ENCODE measurements at regions not wholly inside any gene's neighbourhood (a gene's known extent, or its start where the extent isn't known, plus 50 kb on each side); places are given as distances from the start of the nearest gene placed in this dataset.

- Histone ChIP-seq H3K4me3 (no peak overlapping the region), H3K27ac (no peak overlapping the region)
Observed at GRCh38 chr1:233512538-233512937, 101.4 kb upstream of the KCNK1 start.

DNA sequence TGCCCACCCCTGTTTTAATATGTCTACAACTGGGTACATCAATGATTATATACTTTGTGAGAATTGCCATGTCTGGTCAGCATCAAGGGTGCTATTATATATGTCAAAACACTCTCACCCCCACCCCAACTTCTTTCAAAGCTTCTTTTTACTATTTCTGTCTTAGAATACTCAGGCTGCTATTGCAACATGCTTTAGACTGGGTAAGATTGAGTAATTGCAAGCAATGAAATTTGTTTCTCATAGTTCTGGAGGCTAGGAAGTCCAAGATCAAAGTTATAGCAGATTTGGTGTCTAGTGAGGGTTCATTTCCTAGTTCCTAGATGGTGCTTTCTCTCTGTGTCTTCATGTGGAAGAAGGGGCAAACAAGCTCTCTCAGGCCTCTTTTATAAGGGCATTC lies 100.5 kb upstream of the KCNK1 start:
- no peak overlapping the region for H3K4me3 ChIP-seq
- H3K27ac ChIP-seq, result no peak overlapping the region

GRCh38 chr1:233514946-233515391 lies 98.9 kb upstream of the KCNK1 start:
- H3K27ac ChIP-seq, result no peak overlapping the region
- H3K4me3 ChIP-seq, result no peak overlapping the region

DNA sequence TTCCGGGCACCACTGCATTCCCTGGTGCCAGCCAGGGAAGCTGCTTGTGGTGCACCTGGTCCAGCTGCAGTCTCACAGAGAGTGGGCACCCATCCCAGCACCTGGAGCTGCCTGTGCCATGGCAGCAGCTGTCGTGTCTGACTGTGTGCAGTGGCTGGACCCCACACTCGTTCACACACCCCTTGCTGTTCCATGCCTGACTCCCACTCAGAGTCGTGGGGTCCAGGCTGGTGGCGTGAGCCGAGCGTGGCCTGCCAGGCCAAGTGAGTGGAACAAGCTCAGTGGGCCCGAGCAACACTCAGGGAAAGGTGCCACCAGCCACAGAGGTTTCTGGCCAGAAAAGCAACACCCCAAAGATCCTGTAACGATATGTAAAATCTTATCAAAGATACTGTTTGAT lies 97.2 kb upstream of the KCNK1 start:
- H3K4me3 ChIP-seq, result no peak overlapping the region
- no peak overlapping the region for H3K27ac ChIP-seq

DNA sequence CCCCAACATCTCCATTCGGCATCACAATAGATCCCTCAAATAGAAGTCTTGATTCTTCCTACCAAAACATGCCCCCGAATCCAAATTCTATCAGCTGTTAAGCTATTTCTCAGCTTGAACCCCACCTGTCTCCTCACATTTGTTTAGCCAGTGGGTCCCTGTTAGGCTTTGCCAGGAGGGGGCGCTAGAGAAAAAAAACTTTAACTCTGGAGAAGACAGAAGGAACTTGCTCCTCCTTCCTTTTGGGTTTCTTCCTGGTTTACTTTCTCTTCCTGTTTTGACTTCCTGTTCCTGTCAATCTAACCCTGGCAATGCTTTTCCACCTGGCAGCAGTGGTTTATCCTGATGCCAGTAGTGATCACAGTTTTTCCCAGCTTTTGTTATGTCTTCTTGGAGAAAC lies 95.6 kb upstream of the KCNK1 start:
- H3K27ac ChIP-seq, result no peak overlapping the region
- no peak overlapping the region for H3K4me3 ChIP-seq

DNA sequence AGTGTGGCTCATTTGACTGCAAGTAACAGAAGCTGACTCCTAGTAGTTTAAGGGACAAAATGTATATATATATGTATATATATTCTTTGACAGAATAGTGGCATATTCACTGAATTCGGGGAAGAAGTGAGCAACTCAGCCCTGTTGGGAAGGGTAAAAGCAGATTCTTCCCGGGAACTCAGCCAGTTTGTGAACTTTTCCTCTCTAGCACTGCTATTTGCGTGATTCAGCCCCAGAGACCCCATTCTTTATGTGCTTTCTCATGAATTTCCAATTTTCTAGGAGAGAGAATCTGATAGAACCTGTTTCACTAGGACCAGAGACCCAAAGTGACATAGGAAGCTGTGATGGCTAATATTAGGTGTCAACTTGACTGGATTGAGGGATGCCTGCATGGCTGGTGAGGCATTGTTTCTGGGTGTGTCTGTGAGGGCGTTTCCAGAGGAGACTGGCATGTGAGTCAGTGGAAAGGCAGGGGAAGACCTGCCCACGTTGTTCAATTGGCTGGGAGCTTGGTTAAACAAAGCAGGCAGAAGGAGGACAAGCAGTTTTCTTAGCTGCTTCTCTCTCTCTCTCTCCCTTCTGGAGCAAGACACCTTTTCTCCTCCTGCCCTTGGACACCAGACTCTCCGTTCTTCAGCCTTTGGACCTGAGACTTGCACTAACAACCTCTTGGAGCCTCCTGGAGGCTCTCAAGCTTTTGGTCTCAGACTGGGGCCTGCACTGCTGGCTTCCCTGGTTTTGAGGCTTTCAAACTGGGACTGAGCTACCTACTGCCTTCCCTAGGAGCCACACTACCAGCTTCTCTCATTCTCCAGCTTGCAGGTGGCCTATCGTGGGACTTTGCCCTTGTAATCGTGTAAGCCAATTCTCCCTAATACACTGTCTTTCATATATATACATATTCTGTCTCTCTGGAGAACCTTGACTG lies 93.4 kb upstream of the KCNK1 start:
- H3K4me3 ChIP-seq, result no peak overlapping the region

DNA sequence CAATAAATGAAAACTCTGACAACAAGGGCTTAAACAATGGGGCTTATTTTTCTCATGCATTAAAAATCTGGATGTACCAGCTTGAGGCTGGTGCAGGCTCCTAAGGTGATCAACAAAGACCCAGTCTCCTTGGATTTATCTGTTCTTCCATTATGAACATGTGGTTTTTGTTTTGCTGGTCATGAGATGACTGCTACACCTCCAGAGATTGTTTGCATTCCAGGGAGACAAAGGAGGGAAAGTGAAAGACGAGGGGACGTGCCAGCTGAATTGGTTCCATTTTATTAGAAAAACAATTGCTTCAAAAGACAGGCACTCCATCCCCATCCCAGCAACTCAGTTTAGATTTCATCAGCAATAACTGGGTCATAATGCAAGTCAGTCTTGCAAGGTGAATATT lies 90.9 kb upstream of the KCNK1 start:
- Histone ChIP-seq H3K4me3 (no peak overlapping the region), H3K27ac (no peak overlapping the region)

More for the DNA sequence above, 93.4 kb upstream of the KCNK1 start:
- peak overlapping the region in 14 of 21 experiments; percentile 19 to 81 (median 47) for H3K27ac ChIP-seq

DNA sequence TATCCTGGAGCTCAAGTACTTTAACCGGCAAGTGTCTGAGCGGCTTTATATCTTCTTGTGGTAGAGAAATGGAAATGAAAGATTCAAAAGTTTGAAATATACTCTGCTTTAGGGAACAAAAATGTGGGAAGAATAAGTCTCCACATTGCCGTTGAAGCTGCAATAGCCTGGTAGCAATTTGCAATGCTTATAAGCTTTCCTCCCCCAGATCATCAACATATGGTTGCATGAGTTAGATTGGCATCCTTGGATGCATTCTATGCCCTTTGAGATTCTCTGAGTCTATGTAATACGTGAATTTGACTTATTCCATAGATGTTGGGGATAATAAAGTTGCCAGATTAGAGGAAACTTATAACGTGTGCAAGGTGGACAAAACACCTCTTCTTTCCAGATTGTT lies 86.1 kb upstream of the KCNK1 start:
- H3K27ac ChIP-seq, result no peak overlapping the region
- H3K4me3 ChIP-seq, result no peak overlapping the region

DNA sequence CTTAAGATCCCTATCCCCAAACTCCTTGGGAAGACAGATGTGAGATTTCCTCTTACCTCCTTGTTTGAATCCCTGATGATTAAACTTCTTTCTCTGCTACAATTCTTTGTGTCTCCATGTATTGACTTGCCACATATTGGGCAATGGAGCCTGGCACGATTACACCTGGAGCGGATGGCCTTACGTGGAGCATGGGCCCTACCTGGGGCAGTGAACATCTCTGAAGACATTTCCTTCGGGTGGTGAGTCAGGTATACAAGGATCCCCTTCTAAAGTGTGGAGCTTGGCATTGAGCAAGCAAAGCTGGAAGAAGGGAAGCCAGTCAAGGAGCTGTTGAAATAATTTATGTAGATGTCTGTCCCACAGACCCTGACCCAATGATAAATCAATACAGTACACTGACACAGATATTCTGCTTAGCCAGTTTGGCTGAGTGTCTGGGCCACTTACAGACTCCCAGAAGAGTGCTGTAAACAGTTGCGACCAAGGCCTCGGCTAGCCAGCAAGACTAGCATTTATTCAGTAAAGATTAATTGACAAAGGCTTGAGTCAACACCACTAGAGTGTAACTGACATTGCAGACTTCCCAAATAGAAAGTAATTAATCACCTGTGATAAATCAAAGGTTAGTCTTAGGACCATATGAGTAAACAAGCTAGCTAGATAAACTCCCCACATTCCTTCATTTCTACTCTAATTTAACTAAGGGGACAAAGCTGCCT lies 83.1 kb upstream of the KCNK1 start:
- H3K4me3 ChIP-seq, result no peak overlapping the region
- no peak overlapping the region for H3K27ac ChIP-seq

DNA sequence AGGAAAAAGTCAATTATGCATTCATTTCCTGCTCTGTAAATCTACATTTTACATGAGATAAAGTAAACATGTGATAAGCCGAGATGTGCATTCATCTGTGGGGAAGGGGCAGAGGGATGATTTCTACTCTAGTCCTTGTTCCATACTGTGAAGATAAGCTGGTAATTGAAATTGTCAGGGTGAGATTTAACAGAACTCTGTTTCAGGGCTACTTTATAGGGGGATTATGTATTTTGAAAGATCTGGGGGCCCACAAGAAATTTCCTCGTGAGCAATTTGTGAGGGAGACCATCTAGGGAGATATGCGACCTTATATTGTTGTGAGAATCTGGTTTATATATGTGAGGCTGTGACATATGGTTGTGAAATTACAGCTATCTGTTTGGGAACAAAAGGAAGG lies 73.1 kb upstream of the KCNK1 start:
- H3K4me3 ChIP-seq, result no peak overlapping the region
- no peak overlapping the region for H3K27ac ChIP-seq

- Histone ChIP-seq H3K4me3 (no peak overlapping the region), H3K27ac (peak overlapping the region in 15 of 21 experiments; percentile 5 to 83 (median 53))
Observed at GRCh38 chr1:233543338-233544255, 70.3 kb upstream of the KCNK1 start.

GRCh38 chr1:233544304-233544703 lies 69.6 kb upstream of the KCNK1 start:
- H3K27ac ChIP-seq, result peak overlapping the region in 12 of 21 experiments; percentile 1 to 69 (median 59)

GRCh38 chr1:233547726-233548125 lies 66.2 kb upstream of the KCNK1 start:
- Histone ChIP-seq H3K27ac (no peak overlapping the region), H3K4me3 (no peak overlapping the region)

More at GRCh38 chr1:233544304-233544703, 69.6 kb upstream of the KCNK1 start:
- H3K4me3 ChIP-seq, result no peak overlapping the region

DNA sequence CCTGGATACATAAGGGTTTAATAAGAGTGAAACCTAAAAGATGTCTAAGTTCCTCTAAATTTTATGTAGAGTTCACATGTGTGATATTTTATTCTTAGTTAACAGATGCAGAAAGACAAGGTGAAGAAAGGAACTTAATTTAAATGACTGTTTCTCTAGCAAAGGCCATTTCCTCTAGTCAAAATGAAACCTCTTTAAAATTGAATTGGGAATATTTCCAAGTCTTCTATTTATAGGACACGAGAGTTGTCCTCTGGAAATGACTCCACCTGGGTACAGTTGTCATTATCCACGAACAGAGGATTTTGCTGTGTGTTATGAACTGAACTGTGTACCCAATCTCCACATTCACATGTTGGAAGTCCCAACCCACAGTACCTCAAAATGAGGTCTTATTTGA lies 64.5 kb upstream of the KCNK1 start:
- no peak overlapping the region for H3K27ac ChIP-seq
- H3K4me3 ChIP-seq, result no peak overlapping the region

DNA sequence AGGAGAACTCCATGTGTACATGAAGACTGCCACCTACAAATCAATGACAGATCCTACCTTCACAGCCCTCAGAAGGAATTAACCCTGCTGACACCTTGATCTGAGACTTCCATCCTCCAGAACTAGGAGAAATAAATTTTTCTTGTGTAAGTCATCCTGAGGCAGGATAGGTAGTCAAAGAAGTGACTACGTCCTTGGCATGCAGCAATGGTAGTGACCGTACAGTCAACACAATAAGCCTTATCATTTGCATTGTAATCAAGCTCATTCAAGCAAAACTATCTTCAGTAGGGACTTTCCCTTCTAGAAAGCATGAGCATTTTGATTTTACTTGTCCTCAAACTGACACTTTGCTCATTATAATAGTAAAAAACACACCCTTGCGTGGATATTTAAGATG lies 64.0 kb upstream of the KCNK1 start:
- H3K4me3 ChIP-seq, result no peak overlapping the region

GRCh38 chr1:233554037-233554436 lies 59.9 kb upstream of the KCNK1 start:
- no peak overlapping the region for H3K4me3 ChIP-seq
- H3K27ac ChIP-seq, result no peak overlapping the region

More for the DNA sequence above, 64.0 kb upstream of the KCNK1 start:
- H3K27ac ChIP-seq, result no peak overlapping the region

GRCh38 chr1:233561708-233562426 lies 52.0 kb upstream of the KCNK1 start:
- Histone ChIP-seq H3K27ac (no peak overlapping the region), H3K4me3 (no peak overlapping the region)
